Renal pelvis (tissue), 1 donor: ENCODE measurements at regions not wholly inside any gene's neighbourhood (a gene's known extent, or its start where the extent isn't known, plus 50 kb on each side); places are given as distances from the start of the nearest gene placed in this dataset.

Experiments
- DNase-seq: peaks from one replicate; pipeline ENCODE4 v3.0.0-alpha.2; 2013

- DNase-seq: no peak
Observed at GRCh38 chr18:22355598-22355997, 62.1 kb downstream of the CTAGE1 start.

DNA sequence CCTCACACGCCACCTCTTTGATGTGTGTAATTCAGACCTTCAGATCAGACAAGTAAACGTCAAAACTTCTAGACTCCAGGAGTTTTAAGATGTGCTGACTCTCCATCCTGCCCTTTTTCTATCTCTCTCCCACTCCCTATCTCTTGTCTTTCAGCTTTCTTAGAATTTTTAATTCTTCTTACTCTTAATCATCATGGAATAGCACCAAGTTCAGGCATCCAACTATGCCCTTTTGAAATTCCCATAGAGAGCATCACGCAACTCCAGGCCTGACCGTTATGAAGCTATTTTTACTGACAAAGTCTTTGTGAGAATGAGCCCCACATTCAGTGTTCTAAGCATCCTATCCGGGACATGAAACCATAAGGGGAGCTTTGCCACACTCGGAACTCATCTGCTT is 62.6 kb downstream of the CTAGE1 start:
- DNase-seq: no peak

DNA sequence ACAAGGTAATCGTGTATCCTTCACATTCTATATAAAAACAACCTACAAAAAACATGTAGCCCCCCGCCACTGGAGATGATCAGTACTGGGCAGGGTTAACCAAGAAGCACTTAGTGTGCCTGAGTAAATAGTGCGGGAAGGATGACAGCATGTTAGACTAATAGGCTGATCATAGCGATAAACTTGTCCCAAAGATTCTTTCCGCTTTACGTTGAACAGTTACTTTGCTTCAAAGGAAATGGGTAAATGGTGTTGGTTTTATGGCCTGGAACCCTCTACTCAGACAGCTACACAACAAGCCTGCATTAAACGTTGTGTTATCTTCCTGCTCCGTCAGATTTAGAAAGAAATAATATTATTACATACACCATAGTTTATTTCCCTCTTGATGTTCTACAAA is 67.7 kb downstream of the CTAGE1 start:
- DNase-seq: no peak

GRCh38 chr18:22349317-22349898 is 68.3 kb downstream of the CTAGE1 start:
- DNase-seq: peak; percentile 71

- no peak for DNase-seq
Observed at GRCh38 chr18:22348521-22349316, 69.0 kb downstream of the CTAGE1 start.

GRCh38 chr18:22347606-22348511 is 69.9 kb downstream of the CTAGE1 start:
- DNase-seq: no peak

- DNase-seq: peak; percentile 38
Observed at GRCh38 chr18:22346953-22347605, 70.6 kb downstream of the CTAGE1 start.

GRCh38 chr18:22346401-22346952 is 71.2 kb downstream of the CTAGE1 start:
- no peak for DNase-seq

DNA sequence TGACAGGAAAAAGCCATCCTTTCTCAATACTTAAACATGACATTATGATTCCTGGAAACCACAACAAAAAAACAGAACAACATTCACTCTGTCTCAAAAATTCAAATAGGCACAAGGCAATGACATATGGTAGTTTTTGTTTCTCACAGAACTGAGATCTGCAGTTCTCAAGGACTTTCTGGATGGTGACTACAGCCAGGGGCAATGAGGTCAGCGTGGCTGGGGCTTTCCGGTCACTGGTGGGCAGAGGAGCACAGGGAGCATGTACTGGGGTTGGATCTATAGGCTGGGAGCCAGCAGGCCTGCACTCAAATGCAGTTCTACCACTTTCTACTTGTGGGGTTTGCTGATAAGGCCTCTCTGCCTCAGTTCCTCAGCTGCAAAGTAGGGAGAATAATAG is 72.0 kb downstream of the CTAGE1 start:
- no peak for DNase-seq

DNA sequence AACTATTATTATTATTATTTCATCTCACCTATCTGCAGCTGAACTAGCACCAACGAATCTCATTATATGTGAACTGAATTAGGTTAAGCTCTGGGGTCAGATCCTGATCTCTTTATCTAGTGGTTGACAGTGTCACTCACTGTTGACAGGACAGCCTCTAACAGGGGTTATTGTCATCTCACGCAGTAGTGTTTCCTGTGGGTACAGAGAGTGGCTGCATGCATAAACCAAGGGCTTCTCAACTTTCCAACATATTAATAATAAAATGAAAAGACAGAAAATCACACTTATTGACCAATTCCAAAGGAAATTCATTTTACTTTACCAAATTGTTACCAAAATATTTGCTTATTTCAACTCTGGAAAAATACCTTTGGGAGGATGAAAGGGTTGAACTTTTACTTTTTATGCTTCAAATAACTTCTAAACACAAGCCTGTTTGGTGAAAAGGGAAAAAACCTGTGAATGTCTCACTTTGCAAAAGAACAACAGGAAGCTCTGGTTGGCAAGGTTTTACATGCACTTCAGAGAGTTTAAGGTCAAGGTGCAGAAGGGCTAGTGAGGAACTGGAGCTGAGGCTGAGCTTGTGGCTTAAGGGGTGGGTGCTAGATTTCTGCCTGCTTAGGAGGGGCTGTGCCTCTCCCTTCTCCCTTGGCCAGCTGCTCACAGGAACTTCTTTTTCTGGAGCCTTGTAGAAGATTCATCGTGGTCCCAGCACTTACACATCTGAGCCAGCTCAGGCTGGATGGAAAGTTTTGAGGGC is 72.6 kb downstream of the CTAGE1 start:
- no peak for DNase-seq

DNA sequence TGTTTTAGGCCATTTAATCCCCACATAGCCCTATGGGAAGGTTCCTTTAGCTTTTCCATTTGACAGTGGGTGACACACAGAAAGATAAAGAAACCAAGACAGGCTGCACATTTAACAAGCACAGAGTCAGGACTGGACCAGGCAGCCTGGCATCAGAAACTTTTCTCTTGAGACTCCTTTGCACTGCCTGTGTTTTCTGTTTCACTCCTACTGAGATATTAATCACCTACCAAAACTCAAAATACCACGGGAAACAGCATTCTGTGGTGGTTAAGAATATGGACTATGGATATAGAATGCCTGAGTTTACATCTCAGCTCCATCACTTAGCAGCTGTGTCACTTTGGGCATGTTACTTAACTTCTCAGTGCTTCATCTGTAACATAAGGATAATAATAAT is 73.3 kb downstream of the CTAGE1 start:
- no peak for DNase-seq

- no peak for DNase-seq
Observed at GRCh38 chr18:22343613-22344012, 74.1 kb downstream of the CTAGE1 start.

- no peak for DNase-seq
Observed at GRCh38 chr18:22342625-22343024, 75.1 kb downstream of the CTAGE1 start.

DNA sequence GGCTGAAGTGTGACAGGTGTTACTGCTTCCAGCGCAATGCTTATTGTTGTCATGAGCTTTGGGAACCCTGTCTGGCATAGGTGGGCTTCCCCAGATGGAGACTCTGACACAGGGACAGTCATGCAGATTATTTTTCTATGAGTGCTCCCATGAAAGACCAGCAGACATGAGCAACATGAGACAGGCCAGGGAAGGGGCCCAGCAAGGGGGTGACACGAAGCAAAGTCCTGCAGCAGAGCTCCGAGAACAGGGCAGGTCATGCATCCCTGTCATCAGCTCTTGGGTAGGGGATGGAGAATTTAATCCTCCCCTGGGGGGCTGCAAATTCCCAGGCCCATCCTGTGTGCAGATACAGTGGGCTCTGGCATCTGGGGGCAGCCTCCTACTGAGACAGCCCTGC is 77.4 kb downstream of the CTAGE1 start:
- no peak for DNase-seq

GRCh38 chr18:22339913-22340312 is 77.8 kb downstream of the CTAGE1 start:
- no peak for DNase-seq

GRCh38 chr18:22337833-22338232 is 79.9 kb downstream of the CTAGE1 start:
- DNase-seq: no peak

GRCh38 chr18:22337306-22337705 is 80.4 kb downstream of the CTAGE1 start:
- DNase-seq: no peak

- DNase-seq: no peak
Observed at GRCh38 chr18:22336406-22336805, 81.3 kb downstream of the CTAGE1 start.

GRCh38 chr18:22335731-22336198 is 82.0 kb downstream of the CTAGE1 start:
- DNase-seq: no peak

GRCh38 chr18:22334567-22334966 is 83.1 kb downstream of the CTAGE1 start:
- no peak for DNase-seq

GRCh38 chr18:22332590-22332989 is 85.1 kb downstream of the CTAGE1 start:
- no peak for DNase-seq
